OCI-LY1 (cell line): ENCODE measurements at regions not wholly inside any gene's neighbourhood (a gene's known extent, or its start where the extent isn't known, plus 50 kb on each side); places are given as distances from the start of the nearest gene placed in this dataset.

ENCODE experiments used
- H2AFZ ChIP-seq: fragments of 200-600 bp; sonication (generic), shearing (Covaris generic); 2 replicates; pipeline ENCODE4 v1.6.0; 2014; ENCODE audit warnings: antibody characterized with exemption, mild to moderate bottlenecking, low read length
- H3F3A ChIP-seq: fragments of 200-600 bp; sonication (generic), shearing (Covaris generic); 2 replicates; pipeline ENCODE4 v1.6.0; 2014; ENCODE audit warnings: mild to moderate bottlenecking, antibody characterized with exemption, low read length, moderate library complexity; ENCODE audit not compliant: insufficient read depth
- H3K27ac ChIP-seq: fragments of 200-600 bp; sonication (generic); 2 replicates; pipeline ENCODE4 v1.5.1; 2014; ENCODE audit warnings: low read length, mixed run types, mild to moderate bottlenecking, low read depth; ENCODE audit not compliant: poor library complexity, severe bottlenecking
- H3K27me3 ChIP-seq: fragments of 200-600 bp; sonication (generic); 2 replicates; pipeline ENCODE4 v1.6.0; 2014; ENCODE audit warnings: antibody characterized with exemption, mild to moderate bottlenecking, low read length, moderate library complexity; ENCODE audit not compliant: insufficient read depth
- H3K36me3 ChIP-seq: fragments of 200-600 bp; sonication (generic); 2 replicates; pipeline ENCODE4 v1.6.1; 2014; ENCODE audit warnings: mild to moderate bottlenecking, antibody characterized with exemption, low read length, moderate library complexity, mixed read lengths; ENCODE audit not compliant: insufficient read depth
- H3K4me1 ChIP-seq: fragments of 200-600 bp; sonication (generic); 2 replicates; pipeline ENCODE4 v1.5.1; 2014; ENCODE audit warnings: mild to moderate bottlenecking, low read length, moderate library complexity; ENCODE audit not compliant: insufficient read depth, severe bottlenecking
- H3K4me2 ChIP-seq: fragments of 200-600 bp; sonication (generic), shearing (Covaris generic); 2 replicates; pipeline ENCODE4 v1.6.1; 2014; ENCODE audit warnings: low read length
- H3K4me3 ChIP-seq: fragments of 200-600 bp; sonication (generic); 2 replicates; pipeline ENCODE4 v1.5.1; 2014; ENCODE audit warnings: low read length, low read depth, mild to moderate bottlenecking, mixed read lengths; ENCODE audit not compliant: poor library complexity, severe bottlenecking
- H3K79me2 ChIP-seq: fragments of 200-600 bp; shearing (Covaris generic); 2 replicates; pipeline ENCODE4 v1.6.1; 2016; ENCODE audit warnings: mixed run types, low read length, mixed read lengths; ENCODE audit not compliant: insufficient read depth
- H3K9ac ChIP-seq: fragments of 200-600 bp; sonication (generic), shearing (Covaris generic); 2 replicates; pipeline ENCODE4 v1.6.1; 2014; ENCODE audit warnings: mild to moderate bottlenecking, low read length, mixed read lengths
- H3K9me2 ChIP-seq: fragments of 200-600 bp; sonication (generic), shearing (Covaris generic); 2 replicates; pipeline ENCODE4 v1.6.1; 2014; ENCODE audit warnings: low read depth, mild to moderate bottlenecking, low read length, mixed read lengths
- H3K9me3 ChIP-seq: fragments of 200-600 bp; shearing (Covaris generic); 2 replicates; pipeline ENCODE4 v1.6.1; 2014; ENCODE audit warnings: low read length, mixed read lengths
- H4K20me1 ChIP-seq: fragments of 200-600 bp; sonication (generic), shearing (Covaris generic); 2 replicates; pipeline ENCODE4 v1.6.0; 2016; ENCODE audit warnings: mild to moderate bottlenecking, low read length; ENCODE audit not compliant: insufficient read depth
- EZH2 ChIP-seq: fragments of 200-600 bp; sonication (generic), shearing (Covaris generic); IDR thresholded peaks from 2 replicates; pipeline ENCODE4 v1.8.0; 2017; ENCODE audit warnings: borderline replicate concordance, mixed run types, mild to moderate bottlenecking, antibody characterized with exemption, low read length, moderate library complexity, mixed read lengths
- TF ChIP-seq, protein P1 (sequence below): fragments of 200-600 bp; sonication (generic), shearing (Covaris generic); IDR thresholded peaks from 2 replicates; pipeline ENCODE4 v1.5.1; 2017; ENCODE audit warnings: mild to moderate bottlenecking, antibody characterized with exemption, low read length, moderate library complexity, mixed read lengths

GRCh38 chr17:68777243-68777855, 176.2 kb upstream of the FAM20A start:
- no peak for TF ChIP-seq EZH2
- TF ChIP-seq, protein P1, sequence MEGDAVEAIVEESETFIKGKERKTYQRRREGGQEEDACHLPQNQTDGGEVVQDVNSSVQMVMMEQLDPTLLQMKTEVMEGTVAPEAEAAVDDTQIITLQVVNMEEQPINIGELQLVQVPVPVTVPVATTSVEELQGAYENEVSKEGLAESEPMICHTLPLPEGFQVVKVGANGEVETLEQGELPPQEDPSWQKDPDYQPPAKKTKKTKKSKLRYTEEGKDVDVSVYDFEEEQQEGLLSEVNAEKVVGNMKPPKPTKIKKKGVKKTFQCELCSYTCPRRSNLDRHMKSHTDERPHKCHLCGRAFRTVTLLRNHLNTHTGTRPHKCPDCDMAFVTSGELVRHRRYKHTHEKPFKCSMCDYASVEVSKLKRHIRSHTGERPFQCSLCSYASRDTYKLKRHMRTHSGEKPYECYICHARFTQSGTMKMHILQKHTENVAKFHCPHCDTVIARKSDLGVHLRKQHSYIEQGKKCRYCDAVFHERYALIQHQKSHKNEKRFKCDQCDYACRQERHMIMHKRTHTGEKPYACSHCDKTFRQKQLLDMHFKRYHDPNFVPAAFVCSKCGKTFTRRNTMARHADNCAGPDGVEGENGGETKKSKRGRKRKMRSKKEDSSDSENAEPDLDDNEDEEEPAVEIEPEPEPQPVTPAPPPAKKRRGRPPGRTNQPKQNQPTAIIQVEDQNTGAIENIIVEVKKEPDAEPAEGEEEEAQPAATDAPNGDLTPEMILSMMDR: peak; percentile 73
- H3K9me3 ChIP-seq: no peaks in the 10 kb centered on the region

DNA sequence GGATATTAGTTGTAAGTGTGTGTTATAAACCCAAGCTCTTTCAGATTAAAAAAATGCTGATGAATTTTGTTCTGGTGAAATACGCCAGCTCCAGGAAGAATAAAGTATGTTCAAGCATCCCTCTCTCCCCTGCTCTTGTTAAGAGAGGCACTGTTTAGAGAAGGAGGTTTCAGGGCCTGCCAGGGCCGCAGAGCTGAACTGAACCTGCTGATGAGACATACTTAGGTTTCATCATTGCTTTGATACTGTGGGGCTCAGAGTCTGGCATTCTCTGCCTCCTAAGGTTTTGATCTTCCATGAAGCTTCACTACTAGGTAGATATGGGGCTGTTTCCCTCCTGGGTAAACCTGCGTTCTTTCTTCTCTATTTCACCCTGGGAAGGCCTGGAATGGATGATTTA, 175.3 kb upstream of the FAM20A start:
- no peaks in the 10 kb centered on the region for H3K79me2 ChIP-seq
- no peaks in the 10 kb centered on the region for H4K20me1 ChIP-seq
- H3K4me2 ChIP-seq: no peak overlapping the region
- H3K4me1 ChIP-seq: no peaks in the 10 kb centered on the region
- no peak for TF ChIP-seq EZH2
- TF ChIP-seq, protein P1: no peak
- H2AFZ ChIP-seq: no peak overlapping the region
- no peaks in the 10 kb centered on the region for H3K9me3 ChIP-seq
- H3F3A ChIP-seq: no peaks in the 10 kb centered on the region
- no peaks in the 10 kb centered on the region for H3K9me2 ChIP-seq
- H3K9ac ChIP-seq: no peak overlapping the region
- no peaks in the 10 kb centered on the region for H3K36me3 ChIP-seq
- H3K27ac ChIP-seq: no peak overlapping the region
- no peak overlapping the region for H3K4me3 ChIP-seq
- no peaks in the 10 kb centered on the region for H3K27me3 ChIP-seq

More at GRCh38 chr17:68777243-68777855, 176.2 kb upstream of the FAM20A start:
- Histone ChIP-seq H3K36me3 (no peaks in the 10 kb centered on the region), H3K79me2 (no peaks in the 10 kb centered on the region), H4K20me1 (no peaks in the 10 kb centered on the region), H3K4me3 (no peak overlapping the region), H3F3A (no peaks in the 10 kb centered on the region), H3K9ac (no peak overlapping the region), H3K27me3 (no peaks in the 10 kb centered on the region), H2AFZ (no peak overlapping the region), H3K4me1 (no peaks in the 10 kb centered on the region), H3K27ac (no peak overlapping the region), H3K4me2 (no peak overlapping the region), H3K9me2 (no peaks in the 10 kb centered on the region)

- H3K4me3 ChIP-seq: no peak overlapping the region
- H4K20me1 ChIP-seq: no peaks in the 10 kb centered on the region
- no peaks in the 10 kb centered on the region for H3K27me3 ChIP-seq
- no peak overlapping the region for H2AFZ ChIP-seq
- no peak overlapping the region for H3K9ac ChIP-seq
- no peaks in the 10 kb centered on the region for H3K79me2 ChIP-seq
- no peaks in the 10 kb centered on the region for H3K9me2 ChIP-seq
- H3K4me1 ChIP-seq: no peaks in the 10 kb centered on the region
- H3F3A ChIP-seq: no peaks in the 10 kb centered on the region
- no peaks in the 10 kb centered on the region for H3K36me3 ChIP-seq
- no peak for TF ChIP-seq EZH2
- TF ChIP-seq, protein P1: no peak
- no peak overlapping the region for H3K27ac ChIP-seq
- no peaks in the 10 kb centered on the region for H3K9me3 ChIP-seq
- no peak overlapping the region for H3K4me2 ChIP-seq
These were observed 174.8 kb upstream of the FAM20A start for GRCh38 chr17:68775969-68776368.
